GM18951 (cell line): ENCODE measurements at regions not wholly inside any gene's neighbourhood (a gene's known extent, or its start where the extent isn't known, plus 50 kb on each side); places are given as distances from the start of the nearest gene placed in this dataset.

Experiments
- POLR2A ChIP-seq: IDR thresholded peaks from 4 replicates; pipeline ENCODE4 v1.6.1; 2011; ENCODE audit warnings: mild to moderate bottlenecking; ENCODE audit not compliant: insufficient read length, insufficient read depth; ENCODE audit errors: extremely low read depth
- in situ Hi-C: fragments of 300-500 bp; cut with MboI; formaldehyde crosslinking; loops from one replicate; pipeline ENCODE4 v1.12.0; 2022; ENCODE audit warnings: low sequenced_read_pairs, mixed read lengths, inconsistent platforms; ENCODE audit not compliant: unreplicated experiment

DNA sequence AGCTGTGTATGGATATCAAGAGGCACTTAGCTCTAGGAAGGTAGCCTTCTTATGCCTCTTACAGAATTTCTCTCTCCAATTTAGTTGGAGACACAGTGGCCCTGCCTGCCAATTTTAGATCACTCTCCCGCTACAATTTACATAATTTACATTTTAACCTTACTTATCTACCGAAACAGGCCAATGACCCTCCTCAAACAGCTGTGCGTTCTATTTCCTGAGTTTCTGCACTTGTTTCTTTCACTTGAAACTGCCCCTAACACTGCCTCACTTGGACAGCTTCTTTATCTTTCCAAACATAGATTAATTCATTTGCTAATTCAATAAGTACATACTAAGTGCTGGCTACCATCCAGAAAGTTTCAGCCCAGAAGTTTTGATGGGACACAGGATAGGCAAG is 52.9 kb upstream of the HDDC2 start:
- in situ Hi-C loops = no loop called here
- no peak for TF ChIP-seq POLR2A

DNA sequence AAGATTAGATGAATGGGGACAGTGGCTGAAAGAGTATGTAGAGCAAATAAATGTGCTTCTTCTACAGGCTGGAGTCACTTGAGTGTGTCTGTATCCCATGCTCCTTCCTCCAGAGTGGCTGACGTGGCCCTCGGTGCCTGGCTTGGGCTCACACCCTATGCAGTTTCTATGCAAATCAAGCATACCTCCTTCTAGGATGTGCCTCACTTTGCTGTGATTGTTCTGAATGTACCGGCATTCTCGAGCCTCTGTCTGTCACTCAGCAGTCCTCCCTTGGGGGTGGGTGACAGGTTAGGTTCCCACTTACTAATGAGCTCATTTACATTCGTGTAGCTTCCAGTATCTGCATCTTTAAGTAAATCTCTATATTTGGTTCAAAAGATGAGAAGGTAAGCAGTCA is 55.1 kb upstream of the HDDC2 start:
- in situ Hi-C loops = no loop called here
- TF ChIP-seq POLR2A = no peak

- TF ChIP-seq POLR2A = no peak
- in situ Hi-C loops = no loop called here
These were observed 55.9 kb upstream of the HDDC2 start for GRCh38 chr6:125357515-125358256.

DNA sequence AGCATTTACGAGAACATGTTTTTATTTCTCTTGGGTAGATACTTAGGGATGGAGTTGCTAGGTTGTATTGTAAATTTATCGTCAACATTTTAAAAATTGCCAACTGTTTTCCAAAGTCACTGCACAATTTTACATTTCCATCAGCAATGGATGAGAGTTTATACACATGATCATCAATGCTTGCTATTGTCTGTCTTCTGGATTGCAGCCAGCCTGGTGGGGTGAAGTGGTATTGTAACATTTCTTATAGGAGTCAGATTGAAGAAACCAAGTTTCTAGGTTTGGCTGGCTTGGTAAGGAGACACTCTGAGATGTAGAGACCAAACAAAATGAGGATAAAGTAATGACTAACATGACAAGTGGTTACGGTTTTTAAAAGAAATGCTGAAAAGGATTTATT is 57.1 kb upstream of the HDDC2 start:
- no peak for TF ChIP-seq POLR2A
- in situ Hi-C loops = no loop called here

GRCh38 chr6:125361868-125362267 is 60.1 kb upstream of the HDDC2 start:
- in situ Hi-C loops = no loop called here

GRCh38 chr6:125363039-125363823 is 61.5 kb upstream of the HDDC2 start:
- in situ Hi-C loops = no loop called here

More at GRCh38 chr6:125361868-125362267, 60.1 kb upstream of the HDDC2 start:
- no peak for TF ChIP-seq POLR2A

GRCh38 chr6:125363824-125364165 is 62.0 kb upstream of the HDDC2 start:
- in situ Hi-C loops = no loop called here
- no peak for TF ChIP-seq POLR2A

More at GRCh38 chr6:125363039-125363823, 61.5 kb upstream of the HDDC2 start:
- TF ChIP-seq POLR2A = no peak

GRCh38 chr6:125365230-125365629 is 63.5 kb upstream of the HDDC2 start:
- in situ Hi-C loops = no loop called here

GRCh38 chr6:125367036-125367782 is 65.4 kb upstream of the HDDC2 start:
- TF ChIP-seq POLR2A = no peak
- in situ Hi-C loops = no loop called here

More at GRCh38 chr6:125365230-125365629, 63.5 kb upstream of the HDDC2 start:
- no peak for TF ChIP-seq POLR2A

DNA sequence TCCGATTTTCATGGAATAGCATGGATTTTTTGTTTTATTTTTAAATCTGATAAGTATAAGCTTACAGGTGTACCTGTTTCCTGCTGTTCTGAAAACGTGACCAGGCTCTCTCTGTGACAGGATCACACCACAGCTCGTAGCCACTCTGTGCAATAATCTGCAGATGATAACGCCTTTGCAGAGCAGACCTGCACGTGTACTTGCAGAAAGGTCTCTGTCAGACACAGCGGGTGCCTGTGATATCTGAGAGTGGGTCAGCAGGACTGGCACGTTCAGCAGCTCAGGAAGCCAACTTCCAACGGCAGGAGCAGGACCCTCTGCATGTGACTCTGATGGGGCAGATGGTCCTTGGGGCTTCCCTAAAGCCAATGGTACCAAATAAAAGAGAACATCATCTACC is 68.6 kb upstream of the HDDC2 start:
- TF ChIP-seq POLR2A = no peak
- in situ Hi-C loops = no loop called here

- no peak for TF ChIP-seq POLR2A
- in situ Hi-C loops = no loop called here
These were observed 73.2 kb upstream of the HDDC2 start for GRCh38 chr6:125375013-125375412.

DNA sequence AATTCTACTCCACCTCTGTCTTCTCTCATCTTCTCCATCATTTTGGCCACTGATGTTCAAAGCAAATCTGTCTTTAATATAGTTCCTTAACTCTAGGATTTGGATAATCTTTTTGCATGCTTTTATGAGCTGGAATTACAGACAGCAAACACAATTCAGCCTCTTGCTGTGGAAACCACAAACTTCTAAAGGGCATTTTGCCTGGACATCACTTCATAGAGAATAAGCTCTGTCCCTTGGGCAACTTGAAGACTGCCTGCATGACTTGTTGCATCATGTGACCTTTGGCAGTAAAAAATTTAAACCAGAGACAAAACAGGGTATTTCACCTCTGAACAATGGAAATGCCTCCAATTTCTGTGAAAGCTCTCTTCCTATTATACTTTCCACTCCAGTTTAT is 74.1 kb upstream of the HDDC2 start:
- in situ Hi-C loops = no loop called here
- no peak for TF ChIP-seq POLR2A

- TF ChIP-seq POLR2A = no peak
- in situ Hi-C loops = no loop called here
These were observed 75.9 kb upstream of the HDDC2 start for GRCh38 chr6:125377621-125378020.
